IMR-90 (cell line): ENCODE measurements at regions not wholly inside any gene's neighbourhood (a gene's known extent, or its start where the extent isn't known, plus 50 kb on each side); places are given as distances from the start of the nearest gene placed in this dataset.

Experiments used
- ATAC-seq: fragments of 200-7000 bp; cut with Tn5 transposase; 2 replicates; pipeline ENCODE4 v1.9.1; 2020; ENCODE audit warnings: low read depth, mild to moderate bottlenecking, moderate library complexity
- BruUV-seq: library from RNA; stranded (reverse); fragments of 400-500 nt; replicated peaks from 2 replicates; lab custom pipeline; 2021; lab: Mats Ljungman, UMichigan
- CTCF ChIA-PET: fragments of 300-600 bp; formaldehyde crosslinking; extraction: SDS; loops from one replicate; lab custom pipeline; 2021; ENCODE audit warnings: antibody characterized with exemption; lab: Yijun Ruan, JAX
- POLR2A ChIA-PET: fragments of 300-600 bp; sonication (Branson Sonifier 250); formaldehyde crosslinking; loops from one replicate; lab custom pipeline; 2022; ENCODE audit warnings: antibody characterized with exemption; ENCODE audit not compliant: unreplicated experiment; lab: Charles Lee
- DNase-seq: peaks from one replicate; pipeline ENCODE4 v3.0.0; 2013
- H2AFZ ChIP-seq: replicated peaks from 2 replicates; pipeline ENCODE3; 2013; ENCODE audit warnings: low read length, mild to moderate bottlenecking; ENCODE audit not compliant: poor library complexity
- H2AK5ac ChIP-seq: 2 replicates; pipeline ENCODE4 v1.6.1; 2013; ENCODE audit warnings: low read depth, low read length, inconsistent platforms
- H2AK9ac ChIP-seq: replicated peaks from 2 replicates; pipeline ENCODE3; 2013; ENCODE audit warnings: mild to moderate bottlenecking, low read depth, low read length, moderate library complexity; ENCODE audit not compliant: poor library complexity
- H2BK120ac ChIP-seq: 2 replicates; pipeline ENCODE4 v1.6.1; 2013; ENCODE audit warnings: low read depth, low read length, inconsistent platforms
- H2BK15ac ChIP-seq: 3 replicates; pipeline ENCODE4 v1.6.1; 2013; ENCODE audit warnings: low read depth, low read length, inconsistent platforms
- H2BK20ac ChIP-seq: 2 replicates; pipeline ENCODE4 v1.6.1; 2013; ENCODE audit warnings: low read depth, mild to moderate bottlenecking, inconsistent platforms, low read length, moderate library complexity
- H2BK5ac ChIP-seq: 2 replicates; pipeline ENCODE4 v1.6.1; 2013; ENCODE audit warnings: mild to moderate bottlenecking, low read depth, low read length, inconsistent platforms; ENCODE audit not compliant: poor library complexity, severe bottlenecking
- H3K14ac ChIP-seq: replicated peaks from 2 replicates; pipeline ENCODE4 v1.6.1; 2013; ENCODE audit warnings: low read depth, low read length, inconsistent platforms
- H3K18ac ChIP-seq: 2 replicates; pipeline ENCODE4 v1.6.1; 2013; ENCODE audit warnings: low read depth, low read length, control low read depth
- H3K23ac ChIP-seq: 2 replicates; pipeline ENCODE4 v1.6.1; 2013; ENCODE audit warnings: low read depth, low read length, inconsistent platforms
- H3K27ac ChIP-seq: 2 replicates; pipeline ENCODE4 v1.5.1; 2013; ENCODE audit warnings: mild to moderate bottlenecking, control low read depth, low read length; ENCODE audit not compliant: insufficient read depth
- H3K27me3 ChIP-seq: 2 replicates; pipeline ENCODE4 v1.6.1; 2013; ENCODE audit warnings: low read length; ENCODE audit not compliant: control insufficient read depth, insufficient read depth
- H3K36me3 ChIP-seq: 2 replicates; pipeline ENCODE4 v1.6.1; 2013; ENCODE audit warnings: low read length, mixed read lengths; ENCODE audit not compliant: control insufficient read depth, insufficient read depth
- H3K4ac ChIP-seq: 2 replicates; pipeline ENCODE4 v1.6.1; 2013; ENCODE audit warnings: low read depth, low read length, inconsistent platforms
- H3K4me1 ChIP-seq: 2 replicates; pipeline ENCODE4 v1.6.1; 2013; ENCODE audit warnings: low read length, mixed read lengths; ENCODE audit not compliant: control insufficient read depth, insufficient read depth
- H3K4me2 ChIP-seq: 2 replicates; pipeline ENCODE4 v1.6.1; 2013; ENCODE audit warnings: low read depth, mild to moderate bottlenecking, control low read depth, low read length, moderate library complexity
- H3K4me3 ChIP-seq: 2 replicates; pipeline ENCODE4 v1.5.1; 2013; ENCODE audit warnings: low read depth, mild to moderate bottlenecking, control low read depth, low read length, moderate library complexity; ENCODE audit not compliant: insufficient read depth
- H3K56ac ChIP-seq: 2 replicates; pipeline ENCODE4 v1.6.1; 2013; ENCODE audit warnings: low read length, inconsistent platforms; ENCODE audit not compliant: insufficient read depth; ENCODE audit errors: extremely low read depth
- H3K79me1 ChIP-seq, 2 experiments: 2 replicates each; pipeline ENCODE4 v1.6.1; 2013; ENCODE audit warnings: low read length in 2 of 2, inconsistent platforms in 1 of 2, low read depth in 1 of 2
- H3K9ac ChIP-seq: 2 replicates; pipeline ENCODE4 v1.6.1; 2013; ENCODE audit warnings: low read depth, low read length, control low read depth
- H3K9me1 ChIP-seq: 2 replicates; pipeline ENCODE4 v1.6.1; 2013; ENCODE audit warnings: low read length, inconsistent platforms; ENCODE audit not compliant: insufficient read depth
- H3K9me3 ChIP-seq: 2 replicates; pipeline ENCODE4 v1.6.1; 2013; ENCODE audit warnings: low read length; ENCODE audit not compliant: control insufficient read depth, insufficient read depth
- H4K20me1 ChIP-seq: 2 replicates; pipeline ENCODE4 v1.6.1; 2013; ENCODE audit warnings: low read length, inconsistent platforms; ENCODE audit not compliant: insufficient read depth
- H4K5ac ChIP-seq: 2 replicates; pipeline ENCODE4 v1.6.1; 2013; ENCODE audit warnings: mild to moderate bottlenecking, low read depth, low read length, control low read depth
- H4K8ac ChIP-seq, 2 experiments: 2 replicates each; pipeline ENCODE4 v1.6.1; 2013; ENCODE audit warnings: low read depth in 2 of 2, low read length in 2 of 2, control low read depth in 1 of 2, inconsistent platforms in 1 of 2
- H4K91ac ChIP-seq: 2 replicates; pipeline ENCODE4 v1.6.1; 2013; ENCODE audit warnings: low read depth, low read length, inconsistent platforms; ENCODE audit not compliant: insufficient read depth
- BHLHE40 ChIP-seq: fragments of 150-350 bp; IDR thresholded peaks from 2 replicates; pipeline ENCODE4 v1.6.1; 2016; ENCODE audit warnings: mild to moderate bottlenecking, low read depth, low read length
- CEBPB ChIP-seq: IDR thresholded peaks from 2 replicates; pipeline ENCODE4 v1.6.1; 2012; ENCODE audit warnings: low read depth, low read length, improper control_type of control experiment
- CTCF ChIP-seq: conservative IDR thresholded peaks from 2 replicates; pipeline ENCODE4 v1.5.1; 2012; ENCODE audit warnings: mild to moderate bottlenecking, low read depth, low read length, improper control_type of control experiment
- FOS ChIP-seq: fragments of 150-350 bp; IDR thresholded peaks from 2 replicates; pipeline ENCODE4 v1.6.1; 2016; ENCODE audit warnings: low read depth, low read length
- MAFK ChIP-seq: IDR thresholded peaks from 2 replicates; pipeline ENCODE4 v1.6.1; 2012; ENCODE audit warnings: low read depth, low read length, improper control_type of control experiment
- MAZ ChIP-seq: IDR thresholded peaks from 2 replicates; pipeline ENCODE4 v1.6.1; 2012; ENCODE audit warnings: low read depth, mild to moderate bottlenecking, low read length, improper control_type of control experiment, moderate library complexity, borderline replicate concordance
- POLR2A ChIP-seq: IDR thresholded peaks from 2 replicates; pipeline ENCODE4 v1.6.1; 2012; ENCODE audit warnings: mild to moderate bottlenecking, low read depth, low read length
- RAD21 ChIP-seq: IDR thresholded peaks from 2 replicates; pipeline ENCODE4 v1.6.1; 2012; ENCODE audit warnings: low read length, improper control_type of control experiment
- RCOR1 ChIP-seq: IDR thresholded peaks from 2 replicates; pipeline ENCODE4 v1.6.1; 2012; ENCODE audit warnings: mild to moderate bottlenecking, low read length, improper control_type of control experiment; ENCODE audit not compliant: insufficient replicate concordance
- RFX5 ChIP-seq: IDR thresholded peaks from 2 replicates; pipeline ENCODE4 v1.8.0; 2012; ENCODE audit warnings: low read depth, mild to moderate bottlenecking, low read length, moderate library complexity
- SMC3 ChIP-seq: fragments of 150-350 bp; IDR thresholded peaks from 2 replicates; pipeline ENCODE4 v1.6.1; 2016; ENCODE audit warnings: low read depth, mild to moderate bottlenecking, antibody characterized with exemption, low read length, moderate library complexity
- WGBS, 2 experiments: methylation state at CpG; one replicate each; pipeline versions ENCODE4 v1.1.5 to v1.1.7; 2013; ENCODE audit warnings: missing lambda C conversion rate in 2 of 2; ENCODE audit not compliant: insufficient read length in 1 of 2; ENCODE audit errors: extremely low coverage in 2 of 2; 5-methylcytosine and 5-hydroxymethylcytosine counted together
- dilution Hi-C: fragments of 300-500 bp; cut with HindIII; formaldehyde crosslinking; loops from one replicate; pipeline ENCODE4 v1.14.3; 2018; ENCODE audit warnings: low sequenced_read_pairs; ENCODE audit not compliant: unreplicated experiment
- in situ Hi-C: fragments of 300-500 bp; cut with MboI; formaldehyde crosslinking; loops from 3 replicates; pipeline ENCODE4 v1.14.3; 2019; ENCODE audit warnings: low sequenced_read_pairs, inconsistent platforms, mixed read lengths
- intact Hi-C: fragments of 100-400 bp; cut with micrococcal nuclease; formaldehyde crosslinking; loops from 2 replicates; pipeline ENCODE4 v1.10.0; 2022
- TF ChIP-seq, protein P1 (sequence below): fragments of 150-350 bp; IDR thresholded peaks from 2 replicates; pipeline ENCODE4 v1.6.1; 2016; ENCODE audit warnings: low read depth, mild to moderate bottlenecking, low read length, moderate library complexity, borderline replicate concordance

- Histone ChIP-seq H2BK120ac (no peak overlapping the region), H4K91ac (no peak overlapping the region), H2AK5ac (no peak overlapping the region), H3K9ac (no peak overlapping the region), H3K56ac (no peak overlapping the region), H2AK9ac (no peak overlapping the region), H3K27ac (no peak overlapping the region), H3K4me2 (no peak overlapping the region), H2AFZ (no peak overlapping the region), H3K4me3 (no peak overlapping the region), H3K23ac (no peak overlapping the region), H3K79me1 (no peaks in the 10 kb centered on the region), H3K9me1 (no peaks in the 10 kb centered on the region), H4K20me1 (no peaks in the 10 kb centered on the region), H3K4ac (no peak overlapping the region), H2BK20ac (no peak overlapping the region), H3K18ac (no peak overlapping the region), H3K14ac (no peak overlapping the region), H3K9me3 (no peaks in the 10 kb centered on the region), H2BK15ac (no peak overlapping the region), H3K4me1 (no peaks in the 10 kb centered on the region), H2BK5ac (no peak overlapping the region), H3K36me3 (no peaks in the 10 kb centered on the region), H4K8ac (no peak overlapping the region), H4K5ac (no peak overlapping the region), H3K27me3 (no peaks in the 10 kb centered on the region)
- ATAC-seq, result no peak
- CTCF ChIA-PET, result no interaction called here
- POLR2A ChIA-PET, result no interaction called here
- intact Hi-C loops (no loop called here), dilution Hi-C loops (no loop called here), in situ Hi-C loops (no loop called here)
- TF ChIP-seq RAD21, result no peak
- TF ChIP-seq BHLHE40, result no peak
- no peak for TF ChIP-seq FOS
- no peak for TF ChIP-seq MAZ
- TF ChIP-seq CEBPB, result no peak
- TF ChIP-seq SMC3, result no peak
- no peak for TF ChIP-seq RFX5
- TF ChIP-seq, protein P1, sequence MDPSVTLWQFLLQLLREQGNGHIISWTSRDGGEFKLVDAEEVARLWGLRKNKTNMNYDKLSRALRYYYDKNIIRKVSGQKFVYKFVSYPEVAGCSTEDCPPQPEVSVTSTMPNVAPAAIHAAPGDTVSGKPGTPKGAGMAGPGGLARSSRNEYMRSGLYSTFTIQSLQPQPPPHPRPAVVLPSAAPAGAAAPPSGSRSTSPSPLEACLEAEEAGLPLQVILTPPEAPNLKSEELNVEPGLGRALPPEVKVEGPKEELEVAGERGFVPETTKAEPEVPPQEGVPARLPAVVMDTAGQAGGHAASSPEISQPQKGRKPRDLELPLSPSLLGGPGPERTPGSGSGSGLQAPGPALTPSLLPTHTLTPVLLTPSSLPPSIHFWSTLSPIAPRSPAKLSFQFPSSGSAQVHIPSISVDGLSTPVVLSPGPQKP, result no peak
- no peak for TF ChIP-seq MAFK
- no peak for TF ChIP-seq POLR2A
- no peak for TF ChIP-seq RCOR1
- TF ChIP-seq CTCF, result no peak
- 63% methylated on average over 2 of the region's 5 CpGs; no CpG with 5 or more reads in 1 of the 2 experiments for WGBS, 2 experiments
- no peak for DNase-seq
- BruUV-seq, result no TSS peak
Measured at GRCh38 chrX:28223469-28223868, 242.2 kb upstream of the DCAF8L1 start.
